GF-D8 (cell line): ENCODE measurements at regions not wholly inside any gene's neighbourhood (a gene's known extent, or its start where the extent isn't known, plus 50 kb on each side); places are given as distances from the start of the nearest gene placed in this dataset.
"Not testable (repeated sequence)": the region's sequence is repeated elsewhere in the genome, so short reads cannot be mapped to it uniquely, and the experiment has no call there.

Experiments
- DNase-seq: peaks from one replicate; lab custom pipeline; 2025; lab: John Stamatoyannopoulos, UW

DNA sequence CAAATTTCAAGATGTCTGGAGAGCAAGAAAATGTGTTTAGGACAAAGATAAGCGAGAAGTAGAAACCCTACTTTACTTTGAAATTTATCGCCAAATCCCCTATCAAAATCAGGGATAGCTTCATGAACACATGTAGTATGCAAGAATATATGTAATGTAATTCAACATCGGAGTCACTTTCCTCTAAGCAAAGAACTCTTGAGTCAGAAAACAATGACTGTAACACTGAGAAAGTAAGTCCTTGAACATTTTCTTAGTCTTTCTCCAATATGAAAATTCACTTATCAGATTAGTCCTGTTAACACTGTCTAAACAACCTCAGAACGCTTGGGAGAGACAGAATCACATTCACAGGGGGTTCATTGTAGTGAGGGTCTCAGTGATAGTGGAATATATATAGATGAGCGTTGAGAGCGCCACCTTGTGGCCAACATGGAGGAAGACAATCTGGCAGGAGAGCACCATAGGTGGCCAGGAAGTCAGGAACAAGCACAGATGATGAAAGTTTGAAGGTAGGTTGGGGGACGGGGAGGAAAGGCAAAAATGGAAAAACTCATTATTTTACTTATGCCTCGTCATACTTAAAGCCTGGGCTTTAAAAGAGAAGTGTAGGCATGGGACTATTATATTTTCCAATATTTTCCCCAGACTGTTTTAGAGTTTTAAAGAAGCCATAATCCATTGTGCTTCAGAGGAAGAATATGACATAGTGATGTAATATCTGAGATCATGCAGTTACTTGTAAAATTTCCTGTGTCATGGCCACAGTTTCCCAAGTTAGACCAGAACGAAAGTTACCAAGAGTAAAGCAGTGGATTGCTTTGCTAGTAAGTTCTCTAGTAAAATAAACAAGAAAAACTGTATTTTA lies 115.5 kb upstream of the GNAI1 start:
- DNase-seq: no peak

DNA sequence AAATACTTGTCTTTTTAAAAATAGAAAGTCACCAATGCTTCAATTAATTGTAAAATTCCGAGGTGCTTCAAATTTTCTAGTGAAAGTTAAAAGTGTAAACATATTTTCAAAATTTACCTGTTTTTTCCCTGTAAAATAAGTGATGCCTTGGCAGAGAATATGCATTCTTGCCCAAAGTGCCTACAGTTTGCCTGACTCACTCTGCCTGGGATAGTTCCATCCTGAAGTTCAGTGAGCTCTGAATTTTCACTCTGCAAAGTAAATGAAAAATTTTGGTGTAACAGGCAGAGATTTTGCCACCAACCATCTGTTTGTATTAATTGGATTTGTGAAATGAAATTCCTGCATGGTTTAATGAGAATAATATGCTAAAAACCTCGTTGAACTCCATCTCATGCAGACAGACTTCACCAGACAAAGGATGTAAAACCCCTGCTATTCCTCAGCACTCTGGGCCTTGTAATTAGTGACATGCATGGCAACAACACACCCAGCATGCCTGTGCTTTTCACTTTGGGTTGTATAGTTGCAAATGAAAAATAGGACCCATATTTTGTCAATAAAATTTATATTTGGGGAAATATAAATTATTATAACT lies 117.4 kb upstream of the GNAI1 start:
- no peak for DNase-seq

DNA sequence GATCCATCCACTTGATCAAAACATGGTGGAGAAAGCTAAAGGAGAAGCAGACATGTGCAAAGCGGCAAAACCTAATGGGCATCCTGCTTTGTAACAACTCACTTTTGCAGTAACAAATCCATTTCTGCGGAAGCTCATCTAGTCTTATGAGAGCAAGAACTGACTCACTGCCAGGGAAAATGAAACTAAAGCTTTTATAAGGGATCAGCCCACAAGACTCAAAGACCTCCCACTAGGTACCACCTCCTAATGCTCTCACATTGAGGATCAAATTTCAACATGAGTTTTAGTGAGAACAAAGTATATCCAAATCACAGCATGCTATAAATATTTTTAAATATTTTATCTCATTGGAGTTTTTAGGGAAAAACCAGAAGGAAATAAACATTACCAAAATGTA lies 120.1 kb upstream of the GNAI1 start:
- DNase-seq: no peak

DNA sequence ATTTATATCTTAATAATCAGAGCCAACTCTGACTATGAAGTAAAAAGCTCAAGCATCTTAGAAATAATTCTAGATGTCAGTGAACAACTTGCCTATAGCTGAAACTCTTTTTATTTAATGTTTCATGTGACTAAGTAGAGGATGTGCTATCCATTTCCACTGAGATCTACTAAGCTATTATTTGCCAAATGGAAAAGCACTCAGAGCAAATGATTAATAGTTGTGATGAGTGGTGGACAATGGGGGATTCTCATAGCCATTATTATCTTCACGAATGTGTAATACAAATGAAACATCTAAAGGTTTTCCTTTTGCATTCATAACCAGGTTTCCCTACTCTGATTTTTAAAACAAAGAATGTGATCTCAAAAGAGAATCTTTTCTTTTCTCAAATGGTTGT lies 126.6 kb upstream of the GNAI1 start:
- DNase-seq: no peak

DNA sequence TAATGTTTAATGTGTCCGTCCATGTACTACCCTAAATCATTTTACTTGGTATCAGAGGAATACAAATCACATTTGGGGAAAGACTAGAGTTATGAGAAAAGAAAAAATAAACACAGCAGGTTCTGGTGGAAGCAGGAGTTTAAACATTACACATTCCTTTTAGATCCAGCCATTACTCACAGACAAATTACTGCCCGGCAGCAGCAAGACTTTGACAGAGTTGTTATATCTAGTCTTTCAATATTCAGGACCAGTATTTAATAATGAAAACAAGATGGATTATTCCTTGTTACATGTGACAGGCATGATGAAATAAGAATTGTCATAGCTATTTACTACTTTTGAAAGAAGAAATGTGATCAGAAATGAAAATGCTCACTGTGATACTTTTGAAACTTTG lies 131.8 kb upstream of the GNAI1 start:
- DNase-seq: no peak

DNA sequence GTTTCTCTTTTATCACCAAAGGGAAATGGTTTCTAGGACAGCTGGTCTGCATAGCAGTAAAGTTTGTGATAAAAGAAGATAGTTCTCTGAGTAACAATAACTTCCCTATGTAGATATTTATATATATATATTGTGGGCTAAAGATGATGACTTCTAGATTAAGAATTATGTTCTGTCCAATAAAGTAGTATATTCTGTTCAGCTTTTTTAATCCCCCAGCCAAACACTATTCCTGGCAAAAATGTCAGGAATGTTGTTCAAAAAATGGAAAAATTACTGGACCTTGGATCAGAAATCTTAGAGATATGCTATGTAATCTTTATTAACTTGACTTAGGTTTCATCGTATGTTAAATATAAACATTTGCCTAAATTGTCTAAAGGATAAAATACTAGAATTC lies 136.3 kb upstream of the GNAI1 start:
- no peak for DNase-seq

DNA sequence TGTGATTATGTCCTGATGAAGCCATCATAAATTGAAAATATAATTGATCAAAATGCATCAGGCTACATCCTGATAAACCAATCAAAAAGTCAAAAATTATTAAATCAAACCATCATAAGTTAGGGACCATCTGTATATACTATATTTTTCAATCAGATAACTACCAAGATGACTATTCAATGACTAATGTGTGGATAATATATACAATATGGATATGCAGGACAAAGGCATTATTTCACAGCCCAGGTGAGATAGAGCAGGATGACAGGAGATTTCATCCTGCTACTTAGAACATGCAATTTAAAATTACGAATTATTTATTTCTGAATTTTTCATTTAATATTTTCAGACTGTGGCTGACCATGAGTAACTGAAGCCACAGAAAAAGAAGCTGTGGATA lies 137.3 kb upstream of the GNAI1 start:
- DNase-seq: no peak

DNA sequence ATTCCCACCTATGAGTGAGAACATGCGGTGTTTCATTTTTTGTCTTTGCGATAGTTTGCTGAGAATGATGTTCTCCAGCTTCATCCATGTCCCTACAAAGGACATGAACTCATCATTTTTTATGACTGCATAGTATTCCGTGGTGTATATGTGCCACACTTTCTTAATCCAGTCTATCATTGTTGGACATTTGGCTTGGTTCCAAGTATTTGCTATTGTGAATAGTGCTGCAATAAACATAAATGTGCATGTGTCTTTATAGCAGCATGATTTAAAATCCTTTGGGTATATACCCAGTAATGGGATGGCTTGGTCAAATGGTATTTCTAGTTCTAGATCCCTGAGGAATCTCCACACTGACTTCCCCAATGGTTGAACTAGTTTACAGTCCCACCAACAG lies 138.9 kb upstream of the GNAI1 start:
- not testable (repeated sequence) for DNase-seq

DNA sequence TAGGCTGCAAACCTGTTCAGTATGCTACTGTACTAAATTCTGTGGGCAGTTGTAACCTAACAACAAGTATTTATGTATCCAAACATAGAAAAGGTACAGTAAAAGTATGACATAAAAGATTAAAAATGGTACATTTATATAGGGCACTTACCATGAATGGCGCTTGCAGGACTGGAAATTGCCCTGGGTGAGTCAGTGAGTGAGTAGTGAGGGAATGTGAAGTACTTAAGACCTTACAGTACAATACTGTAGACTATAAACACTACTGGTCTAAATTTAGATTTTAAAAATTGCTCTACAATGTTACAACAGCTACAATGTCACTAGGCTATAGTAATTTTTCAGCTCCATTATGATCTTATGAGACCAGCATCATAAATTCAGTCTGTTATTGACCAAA lies 146.0 kb upstream of the GNAI1 start:
- DNase-seq: no peak

DNA sequence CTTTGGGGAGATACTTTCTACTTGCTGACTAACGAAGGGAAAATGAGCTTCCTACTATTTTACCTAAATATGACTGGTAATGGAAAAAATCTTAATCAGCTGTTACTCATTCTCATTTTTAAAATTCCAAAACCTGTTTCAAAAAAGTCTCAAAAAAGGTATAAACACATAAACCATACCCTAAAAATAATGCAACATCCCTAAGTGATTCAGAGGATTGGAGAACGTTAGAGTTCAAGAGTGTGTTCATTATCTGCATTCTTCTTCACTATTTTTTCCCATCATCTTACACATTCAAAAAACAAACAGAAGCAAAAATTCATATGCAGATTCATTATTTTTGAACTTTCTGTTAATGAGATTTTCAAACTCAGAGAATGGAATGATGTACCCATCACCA lies 150.4 kb upstream of the GNAI1 start:
- DNase-seq: no peak

DNA sequence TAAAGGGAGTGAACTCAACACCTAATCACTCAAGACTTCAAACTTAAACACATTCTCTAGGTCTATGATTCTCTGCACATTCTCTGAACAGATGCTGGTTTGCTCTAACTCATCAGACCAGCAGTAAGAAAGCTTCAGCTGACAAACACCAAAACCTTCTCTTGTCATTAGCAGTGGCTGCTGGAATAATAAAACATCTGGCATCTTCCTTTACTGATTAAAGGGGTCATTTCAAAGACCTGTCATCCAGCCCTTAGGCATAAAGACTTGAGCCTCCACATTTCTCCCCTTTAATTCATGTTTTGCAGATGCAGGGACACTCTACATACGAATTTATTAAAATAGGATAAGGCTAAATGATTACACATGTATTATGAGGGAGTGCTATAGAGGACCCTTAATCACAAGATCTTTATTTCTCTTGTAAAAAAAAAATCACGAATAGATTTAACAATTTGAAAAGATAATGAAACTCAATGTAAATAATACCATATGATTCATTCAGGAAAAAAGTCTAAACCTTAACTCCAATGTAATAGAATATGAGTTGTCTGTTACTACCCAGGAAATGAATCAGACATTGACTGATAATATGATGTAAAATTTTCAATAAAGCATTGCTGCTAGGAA lies 152.4 kb upstream of the GNAI1 start:
- no peak for DNase-seq

DNA sequence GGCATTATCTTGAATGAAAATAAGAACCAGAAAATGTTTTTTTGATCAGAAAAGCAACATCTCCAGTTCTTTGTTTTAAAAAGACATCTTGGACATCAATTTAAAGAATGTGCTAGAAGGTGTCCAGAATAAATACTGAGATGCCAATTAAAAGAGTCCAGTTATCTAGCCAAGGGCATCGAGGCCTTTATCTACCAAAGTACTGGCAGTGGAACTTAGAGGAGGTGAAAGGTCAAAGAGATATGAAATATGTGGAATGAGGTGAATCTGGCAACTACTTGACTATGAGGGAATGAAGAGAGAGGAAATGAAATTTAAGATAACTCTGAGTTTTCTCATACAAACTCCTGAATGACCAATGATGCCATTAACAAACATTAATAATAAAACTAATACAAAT lies 154.3 kb upstream of the GNAI1 start:
- DNase-seq: no peak

DNA sequence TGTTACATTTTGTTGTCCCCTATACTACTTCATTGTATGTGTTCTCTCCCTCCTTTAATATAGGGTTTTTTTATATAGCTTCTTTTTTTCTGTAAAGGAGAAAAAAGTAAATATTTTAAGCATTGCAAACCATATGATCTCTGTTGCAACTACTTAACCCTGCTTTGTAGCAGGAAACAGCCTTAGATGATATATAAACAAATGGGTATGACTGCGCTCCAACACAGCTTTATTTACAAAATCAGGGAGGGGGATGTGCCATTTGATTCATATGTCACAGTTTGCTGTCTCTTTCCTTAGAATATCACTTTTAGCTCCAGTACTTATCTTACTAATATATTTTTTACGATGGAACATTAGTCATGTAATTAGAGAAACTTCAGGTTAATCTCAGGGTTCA lies 155.2 kb upstream of the GNAI1 start:
- no peak for DNase-seq

DNA sequence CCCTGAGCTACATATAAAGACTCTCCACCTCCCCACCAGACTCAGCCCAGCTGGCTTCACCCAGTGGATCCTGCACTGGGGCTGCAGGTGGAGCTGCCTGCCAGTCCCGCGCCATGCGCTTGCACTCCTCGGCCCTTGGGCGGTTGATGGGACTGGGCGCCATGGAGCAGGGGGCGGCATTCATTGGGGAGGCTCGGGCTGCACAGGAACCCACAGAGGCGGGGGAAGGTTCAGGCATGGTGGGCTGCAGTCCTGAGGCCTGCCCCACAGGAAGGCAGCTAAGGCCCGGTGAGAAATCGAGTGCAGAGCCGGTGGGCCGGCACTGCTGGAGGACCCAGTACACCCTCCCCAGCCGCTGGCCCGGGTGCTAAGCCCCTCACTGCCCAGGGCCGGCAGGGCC lies 157.2 kb upstream of the GNAI1 start:
- no peak for DNase-seq

DNA sequence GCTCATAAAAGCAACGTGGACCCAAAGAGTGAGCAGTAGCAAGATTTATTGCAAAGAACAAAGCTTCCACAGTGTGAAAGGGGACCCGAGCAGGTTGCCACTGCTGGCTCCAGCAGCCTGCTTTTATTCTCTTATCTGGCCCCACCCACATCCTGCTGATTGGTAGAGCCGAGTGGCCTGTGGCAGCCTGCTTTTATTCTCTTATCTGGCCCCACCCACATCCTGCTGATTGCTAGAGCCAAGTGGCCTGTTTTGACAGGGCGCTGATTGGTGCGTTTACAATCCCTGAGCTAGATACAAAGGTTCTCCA lies 158.0 kb upstream of the GNAI1 start:
- not testable (repeated sequence) for DNase-seq

DNA sequence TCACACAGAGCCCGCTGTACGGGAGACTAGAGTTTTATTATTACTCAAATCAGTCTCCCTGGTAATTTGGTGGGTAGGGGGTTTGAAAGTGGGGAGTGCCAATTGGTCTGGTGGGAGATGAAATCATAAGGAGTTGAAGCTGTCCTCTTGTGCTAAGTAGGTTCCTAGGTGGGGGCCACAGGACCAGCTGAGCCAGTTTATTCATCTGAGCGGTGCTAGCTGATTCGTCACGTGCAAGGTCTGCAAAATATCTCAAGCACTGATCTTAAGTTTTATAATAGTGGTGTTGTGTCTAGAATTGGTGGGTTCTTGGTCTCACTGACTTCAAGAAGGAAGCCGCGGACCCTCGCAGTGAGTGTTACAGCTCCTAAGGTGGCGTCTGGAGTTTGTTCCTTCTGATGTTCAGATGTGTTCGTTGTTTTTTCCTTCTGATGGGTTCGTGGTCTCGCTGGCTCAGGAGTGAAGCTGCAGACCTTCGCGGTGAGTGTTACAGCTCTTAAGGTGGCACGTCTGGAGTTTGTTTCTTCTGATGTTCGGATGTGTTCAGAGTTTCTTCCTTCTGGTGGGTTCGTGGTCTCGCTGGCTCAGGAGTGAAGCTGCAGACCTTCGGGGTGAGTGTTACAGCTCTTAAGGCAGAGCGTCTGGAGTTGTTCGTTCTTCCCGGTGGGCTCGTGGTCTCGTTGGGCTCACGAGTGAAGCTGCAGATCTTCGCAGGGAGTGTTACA lies 158.5 kb upstream of the GNAI1 start:
- not testable (repeated sequence) for DNase-seq

DNA sequence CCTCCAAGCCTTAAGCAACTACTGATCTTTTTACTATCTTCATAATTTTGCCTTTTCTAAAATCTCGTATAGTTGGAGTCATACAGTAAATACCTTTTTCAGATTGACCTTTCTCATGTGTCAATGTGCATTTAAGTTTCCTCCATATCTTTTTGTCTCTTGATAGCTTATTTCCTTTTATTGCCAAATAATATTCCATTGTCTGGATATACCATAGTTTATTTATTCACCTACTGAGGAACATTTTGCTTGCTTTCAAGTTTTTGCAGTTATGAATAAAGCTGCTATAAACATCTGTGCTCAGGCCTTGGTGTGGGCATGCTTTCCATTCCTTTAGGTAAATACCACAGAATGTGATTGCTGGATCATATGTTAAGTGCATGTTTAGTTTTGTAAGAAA lies 161.2 kb upstream of the GNAI1 start:
- no peak for DNase-seq

DNA sequence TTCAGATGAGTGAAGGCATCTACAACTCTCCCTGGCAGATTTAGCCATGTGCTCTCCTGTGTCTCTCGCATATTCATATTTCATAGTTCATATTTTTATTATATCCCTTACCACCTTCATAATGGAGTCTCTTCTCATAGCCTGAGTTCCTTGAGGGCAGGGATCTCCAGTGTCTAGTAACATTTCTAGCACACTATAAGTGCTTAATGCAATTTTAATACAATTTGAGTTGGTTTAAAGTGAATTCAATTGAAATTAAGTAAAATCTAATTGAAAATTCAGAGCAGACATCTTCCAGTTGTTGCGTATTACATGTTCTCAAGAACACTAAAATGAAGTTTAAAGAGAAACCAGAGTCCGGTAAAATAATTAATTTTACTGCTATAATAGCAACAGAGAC lies 163.6 kb upstream of the GNAI1 start:
- no peak for DNase-seq

DNA sequence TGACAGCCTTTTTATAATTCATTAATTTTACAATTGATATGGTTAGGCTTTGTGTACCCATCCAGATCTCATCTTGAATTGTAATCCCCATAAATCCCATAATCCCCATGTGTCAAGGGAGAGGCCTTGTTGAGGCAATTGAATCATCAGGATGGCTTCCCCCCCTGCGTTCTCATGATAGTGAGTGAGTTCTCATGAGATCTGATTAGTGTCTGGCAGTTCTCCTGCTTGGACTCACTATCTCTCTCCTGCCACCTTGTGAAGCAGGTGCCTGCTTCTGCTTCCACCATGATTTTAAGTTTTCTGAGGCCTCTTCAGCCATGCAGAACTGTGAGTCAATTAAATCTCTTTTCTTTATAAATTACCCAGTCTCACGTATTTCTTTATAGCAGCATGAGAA lies 165.7 kb upstream of the GNAI1 start:
- no peak for DNase-seq

DNA sequence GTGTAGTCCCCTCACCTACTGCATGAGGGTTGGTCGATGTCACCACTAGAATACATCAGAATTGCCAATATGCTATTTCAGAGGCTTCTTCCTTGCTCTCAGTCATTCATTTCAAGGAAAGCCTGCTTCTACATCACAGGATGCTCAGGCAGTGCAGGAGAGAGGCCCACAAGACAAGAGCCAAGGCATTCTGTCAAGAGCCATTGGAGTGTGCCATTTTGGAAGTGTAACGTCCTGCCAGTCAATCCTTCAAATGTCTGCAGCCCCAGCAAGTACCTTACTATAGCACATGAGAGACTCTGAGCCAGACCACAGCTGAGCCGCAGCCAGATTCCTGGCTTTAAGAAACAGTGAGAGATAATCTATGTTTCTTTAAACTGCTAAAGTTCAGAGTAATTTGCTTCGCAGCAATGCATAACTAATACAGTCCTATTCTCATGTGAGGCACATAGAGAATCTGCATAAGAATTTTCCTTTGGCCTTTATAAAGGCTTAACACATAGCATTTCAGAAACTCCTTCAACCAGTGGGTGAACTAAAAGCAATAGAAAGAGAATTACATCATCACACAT lies 166.5 kb upstream of the GNAI1 start:
- DNase-seq: no peak

DNA sequence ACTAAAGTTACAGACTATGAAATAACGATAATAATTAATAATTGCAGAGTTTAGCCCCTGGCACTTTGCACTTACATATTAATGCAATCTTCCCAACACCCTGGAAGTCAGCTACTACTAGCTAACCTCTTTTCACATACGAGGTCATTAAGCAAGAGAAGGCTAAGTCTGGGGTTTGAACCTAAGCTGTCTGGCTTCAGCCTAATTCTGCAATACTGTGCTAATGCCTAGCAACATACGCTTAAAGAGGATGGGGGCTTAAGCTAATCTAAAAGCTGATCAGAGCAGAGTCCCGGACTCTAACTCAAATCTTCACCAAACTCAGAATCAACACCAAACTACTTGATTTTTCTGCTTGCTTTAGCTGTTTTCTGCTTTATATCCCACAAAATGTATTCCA lies 168.7 kb upstream of the GNAI1 start:
- no peak for DNase-seq

DNA sequence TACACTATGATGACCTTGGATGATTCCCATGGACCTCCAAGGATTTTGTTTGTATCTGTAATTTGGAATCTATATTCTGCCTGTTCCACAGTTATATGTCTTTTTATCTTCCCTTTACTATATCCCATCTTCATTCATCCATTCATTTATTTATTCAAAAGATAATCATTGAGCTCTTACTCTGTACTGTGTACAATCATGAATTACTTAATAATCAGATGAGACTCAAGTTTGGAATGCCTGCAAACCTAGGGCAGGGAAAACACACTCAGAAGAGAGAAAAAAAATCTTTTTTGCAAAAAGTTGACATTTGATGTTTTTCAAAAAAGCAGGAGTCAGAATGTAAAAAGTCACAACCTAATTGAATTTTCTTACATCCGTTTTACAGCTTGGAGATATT lies 170.2 kb upstream of the GNAI1 start:
- DNase-seq: no peak

DNA sequence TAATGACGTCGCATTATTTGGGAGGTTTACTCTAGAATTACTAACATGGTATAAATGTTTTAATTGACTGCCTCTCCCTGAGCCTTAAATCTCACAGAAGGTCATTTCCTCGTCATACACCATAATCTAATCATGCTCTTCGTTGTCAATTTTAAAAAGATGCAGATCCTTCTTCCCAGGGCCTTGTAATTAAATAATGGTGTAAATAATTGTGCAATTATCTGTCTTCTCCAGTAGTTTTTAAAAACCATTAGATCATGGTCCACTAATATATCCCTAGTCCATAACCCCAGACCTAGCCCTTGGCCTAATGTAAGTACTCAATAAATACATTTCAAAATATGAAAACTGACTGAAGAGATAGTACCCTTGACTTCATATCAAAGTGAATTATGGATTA lies 181.5 kb upstream of the GNAI1 start:
- no peak for DNase-seq
